Right lobe of liver (tissue), 4 donors: ENCODE measurements at regions not wholly inside any gene's neighbourhood (a gene's known extent, or its start where the extent isn't known, plus 50 kb on each side); places are given as distances from the start of the nearest gene placed in this dataset.

ENCODE experiments used
- POLR2A ChIP-seq: fragments of 450-650 bp; IDR thresholded peaks from one replicate; pipeline ENCODE4 v1.6.1; 2017; ENCODE audit warnings: antibody characterized with exemption, mild to moderate bottlenecking
- TF ChIP-seq, protein P1 (sequence below), 4 donors: fragments of 200-600 bp in 3 of 4; fragments of 450-650 bp in 1 of 4; IDR thresholded peaks; one replicate each; pipeline versions ENCODE4 v1.5.1 to v1.8.0; 2016 to 2022; ENCODE audit warnings: antibody characterized with exemption in 4 of 4, mild to moderate bottlenecking in 2 of 4
- donor health status: DM: no; HTN: no; CAD: no.
- donor health status: DM: no; HTN: no; CAD: no.
- donor health status: DM: no; HTN: yes; CAD: no.

- TF ChIP-seq, protein P1, sequence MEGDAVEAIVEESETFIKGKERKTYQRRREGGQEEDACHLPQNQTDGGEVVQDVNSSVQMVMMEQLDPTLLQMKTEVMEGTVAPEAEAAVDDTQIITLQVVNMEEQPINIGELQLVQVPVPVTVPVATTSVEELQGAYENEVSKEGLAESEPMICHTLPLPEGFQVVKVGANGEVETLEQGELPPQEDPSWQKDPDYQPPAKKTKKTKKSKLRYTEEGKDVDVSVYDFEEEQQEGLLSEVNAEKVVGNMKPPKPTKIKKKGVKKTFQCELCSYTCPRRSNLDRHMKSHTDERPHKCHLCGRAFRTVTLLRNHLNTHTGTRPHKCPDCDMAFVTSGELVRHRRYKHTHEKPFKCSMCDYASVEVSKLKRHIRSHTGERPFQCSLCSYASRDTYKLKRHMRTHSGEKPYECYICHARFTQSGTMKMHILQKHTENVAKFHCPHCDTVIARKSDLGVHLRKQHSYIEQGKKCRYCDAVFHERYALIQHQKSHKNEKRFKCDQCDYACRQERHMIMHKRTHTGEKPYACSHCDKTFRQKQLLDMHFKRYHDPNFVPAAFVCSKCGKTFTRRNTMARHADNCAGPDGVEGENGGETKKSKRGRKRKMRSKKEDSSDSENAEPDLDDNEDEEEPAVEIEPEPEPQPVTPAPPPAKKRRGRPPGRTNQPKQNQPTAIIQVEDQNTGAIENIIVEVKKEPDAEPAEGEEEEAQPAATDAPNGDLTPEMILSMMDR (IDR thresholded peaks at IDR 0.05) = no peak
- TF ChIP-seq POLR2A = no peak
Observed at GRCh38 chr11:19407677-19408270, 167.0 kb upstream of the E2F8 start.
